HG03571 (cell line): ENCODE measurements at regions not wholly inside any gene's neighbourhood (a gene's known extent, or its start where the extent isn't known, plus 50 kb on each side); places are given as distances from the start of the nearest gene placed in this dataset.

Experiments used
- ATAC-seq: cut with Tn5 transposase; IDR thresholded peaks from one replicate; pipeline ENCODE4 v1.9.1; 2021; ENCODE audit not compliant: unreplicated experiment

DNA sequence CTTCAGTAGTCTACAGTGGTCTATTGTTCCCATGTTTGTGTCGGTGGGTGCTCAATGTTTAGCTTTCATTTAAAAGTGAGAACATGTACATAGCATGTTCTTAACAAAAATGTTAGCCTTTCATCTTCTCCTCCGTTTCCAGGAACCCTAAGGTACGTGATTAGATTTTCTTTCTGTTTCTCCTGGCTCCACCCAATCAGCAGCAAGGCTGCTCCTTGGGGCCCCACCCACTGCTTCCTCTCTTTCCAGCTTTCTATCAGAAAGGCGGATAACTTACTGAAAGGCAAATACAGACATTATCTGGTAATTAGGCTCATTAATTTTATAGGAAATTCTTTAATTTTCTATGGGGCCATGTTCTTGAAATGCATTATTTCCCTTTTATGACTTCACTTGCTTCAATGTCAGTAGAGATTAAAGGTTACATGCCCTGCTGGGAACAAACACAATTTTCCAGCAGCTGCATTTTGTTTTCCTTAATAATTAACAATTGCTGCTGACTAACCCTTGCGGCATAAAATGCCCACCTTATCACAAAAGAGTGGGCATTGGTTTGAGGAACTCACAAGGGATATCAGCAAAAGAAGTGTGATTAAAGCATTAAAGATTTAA is 324.9 kb upstream of the SNX7 start:
- ATAC-seq = no peak

DNA sequence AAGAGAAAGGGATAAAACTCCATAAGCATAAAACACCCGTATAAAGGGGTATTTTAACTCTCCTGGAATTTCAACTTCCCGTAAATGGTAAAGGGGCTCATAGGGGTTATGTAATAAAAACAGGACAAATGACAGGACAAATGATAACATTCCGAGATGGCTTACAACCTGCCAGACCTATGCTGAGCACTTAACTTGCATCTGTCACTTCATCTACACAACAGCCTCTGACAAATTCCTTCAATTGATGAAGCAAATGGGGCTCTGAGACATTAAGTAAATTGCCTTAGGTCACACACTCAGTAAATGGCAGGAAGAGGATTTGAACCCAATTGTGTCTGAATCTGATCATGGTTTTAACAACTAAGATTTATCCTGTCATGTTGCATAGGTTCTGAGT is 327.6 kb upstream of the SNX7 start:
- ATAC-seq = no peak

DNA sequence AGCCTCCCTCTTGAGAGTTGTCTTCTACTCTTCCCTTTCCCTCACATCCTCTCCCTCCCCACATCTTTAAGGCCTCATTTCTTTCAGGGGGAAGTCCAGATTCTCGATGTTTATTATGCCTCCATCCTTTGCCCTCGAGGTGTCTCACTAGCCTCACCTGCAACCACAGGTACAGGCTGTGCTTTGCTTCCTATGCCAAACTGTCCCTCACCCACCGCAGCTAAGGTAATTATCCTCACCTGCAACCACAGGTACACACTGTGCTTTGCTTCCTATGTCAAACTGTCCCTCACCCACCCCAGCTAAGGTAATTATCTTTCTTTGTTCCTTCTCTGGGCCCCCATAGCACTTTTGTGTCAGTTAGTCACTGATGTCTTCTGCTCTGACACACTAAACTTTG is 328.1 kb upstream of the SNX7 start:
- no peak for ATAC-seq

DNA sequence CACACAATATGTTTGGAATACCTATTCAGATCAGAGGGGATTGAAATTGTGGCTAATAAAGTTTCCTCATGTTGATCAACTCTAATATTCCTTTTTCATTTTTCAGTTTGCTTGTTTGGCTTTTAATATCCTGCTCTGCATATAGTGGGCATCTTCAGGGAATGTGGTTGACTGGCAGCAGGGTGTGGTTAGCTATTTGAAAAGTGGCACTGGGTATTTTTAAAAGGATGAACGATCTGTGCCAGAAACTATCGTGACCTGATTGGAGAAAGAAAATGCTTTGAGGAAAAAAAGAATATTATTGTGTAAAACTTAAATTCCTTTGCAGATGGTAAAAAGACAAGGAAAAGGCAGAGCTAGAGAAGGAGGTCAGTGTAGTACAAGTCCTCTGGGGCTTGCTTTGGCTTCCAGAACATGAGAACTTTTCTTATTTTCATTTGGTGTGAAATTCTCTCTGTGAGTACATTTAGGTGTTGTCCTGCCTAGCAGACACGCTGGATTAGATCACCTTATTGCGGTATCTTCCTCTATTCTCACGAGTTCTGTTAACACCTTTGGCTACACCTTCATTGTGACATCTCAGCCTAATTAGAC is 329.7 kb upstream of the SNX7 start:
- ATAC-seq = no peak

DNA sequence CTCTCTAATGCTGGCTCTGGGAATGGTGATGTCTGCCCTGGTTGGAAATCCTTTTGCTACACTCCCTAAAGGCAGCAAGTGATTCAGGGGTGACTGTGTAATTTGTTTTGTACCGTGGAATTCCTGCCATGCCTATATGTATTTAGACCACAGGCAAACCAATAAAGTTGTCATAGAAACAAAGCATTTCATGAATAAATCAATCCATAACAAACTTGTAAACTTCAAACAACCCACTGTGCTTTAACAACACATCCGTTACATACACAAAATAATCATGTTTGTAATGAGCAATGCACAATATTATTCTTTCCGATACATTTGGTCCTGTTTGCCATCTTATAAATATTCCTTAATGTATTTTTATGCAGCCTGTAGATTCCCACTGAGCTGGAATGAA is 330.3 kb upstream of the SNX7 start:
- ATAC-seq = no peak

DNA sequence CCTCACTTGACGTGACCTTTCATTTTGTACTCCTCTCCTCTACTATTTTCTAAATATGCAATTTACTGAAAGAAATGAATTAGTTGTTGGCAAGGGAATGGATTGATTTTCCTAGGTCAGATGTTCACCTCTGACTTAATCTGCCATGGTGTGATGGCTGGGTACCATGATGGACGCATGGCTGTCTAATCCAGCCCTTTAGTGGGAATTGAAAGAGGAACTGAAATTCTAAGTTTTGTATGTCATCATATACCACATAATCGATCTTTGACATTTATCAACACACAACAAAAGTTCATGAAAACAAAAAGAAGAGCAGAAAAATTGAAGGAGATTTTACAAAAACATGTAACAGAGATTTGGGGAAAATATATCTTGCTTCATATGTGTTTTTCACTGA is 331.3 kb upstream of the SNX7 start:
- no peak for ATAC-seq

DNA sequence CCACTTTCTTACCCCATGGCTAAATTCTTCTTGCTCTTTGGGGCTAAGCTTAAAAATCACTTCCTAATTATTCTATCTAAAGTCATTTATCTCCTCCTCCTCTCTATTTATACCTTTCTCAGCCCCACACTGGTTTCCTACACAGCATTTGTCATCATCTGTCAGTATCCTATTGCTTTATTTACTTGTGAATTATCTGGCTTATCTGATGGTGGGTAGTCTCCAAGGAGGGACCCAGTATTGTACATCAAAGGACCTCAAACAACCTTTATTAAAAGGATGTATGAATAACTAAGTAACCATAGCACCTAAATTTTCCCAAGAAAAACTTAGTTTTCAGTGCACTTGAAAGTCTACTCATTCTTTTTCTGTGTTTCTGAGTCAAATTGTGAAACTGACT is 332.7 kb upstream of the SNX7 start:
- no peak for ATAC-seq

DNA sequence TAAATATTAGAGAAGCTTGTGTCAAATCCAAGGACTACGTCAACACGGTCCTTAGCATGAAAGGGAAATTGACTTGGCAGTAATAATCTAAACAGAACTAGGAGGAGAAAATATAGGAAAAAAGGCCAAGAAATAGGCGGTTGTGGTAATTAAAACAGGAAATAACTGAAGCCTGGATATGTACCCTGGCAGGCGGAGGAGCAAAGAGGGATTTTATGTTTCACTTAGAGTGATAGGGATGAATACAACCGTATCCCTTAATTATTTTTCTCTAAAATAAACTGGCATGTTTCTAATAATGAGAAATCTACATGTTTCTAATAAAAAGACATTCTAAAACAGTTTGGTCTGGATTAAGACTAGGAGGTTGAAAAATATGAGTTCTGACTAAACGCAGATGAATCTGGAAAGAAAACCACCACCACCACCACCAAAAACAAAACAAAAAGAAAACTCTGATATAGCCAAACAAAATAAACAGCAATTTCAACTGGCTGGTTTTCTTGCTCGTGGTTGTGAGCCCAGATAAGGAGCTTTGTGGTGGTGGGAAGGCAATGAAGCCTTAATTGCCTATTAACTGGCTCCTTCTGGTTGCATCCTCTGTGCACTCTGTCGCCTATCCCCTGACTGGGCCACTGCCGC is 334.2 kb upstream of the SNX7 start:
- ATAC-seq = no peak

DNA sequence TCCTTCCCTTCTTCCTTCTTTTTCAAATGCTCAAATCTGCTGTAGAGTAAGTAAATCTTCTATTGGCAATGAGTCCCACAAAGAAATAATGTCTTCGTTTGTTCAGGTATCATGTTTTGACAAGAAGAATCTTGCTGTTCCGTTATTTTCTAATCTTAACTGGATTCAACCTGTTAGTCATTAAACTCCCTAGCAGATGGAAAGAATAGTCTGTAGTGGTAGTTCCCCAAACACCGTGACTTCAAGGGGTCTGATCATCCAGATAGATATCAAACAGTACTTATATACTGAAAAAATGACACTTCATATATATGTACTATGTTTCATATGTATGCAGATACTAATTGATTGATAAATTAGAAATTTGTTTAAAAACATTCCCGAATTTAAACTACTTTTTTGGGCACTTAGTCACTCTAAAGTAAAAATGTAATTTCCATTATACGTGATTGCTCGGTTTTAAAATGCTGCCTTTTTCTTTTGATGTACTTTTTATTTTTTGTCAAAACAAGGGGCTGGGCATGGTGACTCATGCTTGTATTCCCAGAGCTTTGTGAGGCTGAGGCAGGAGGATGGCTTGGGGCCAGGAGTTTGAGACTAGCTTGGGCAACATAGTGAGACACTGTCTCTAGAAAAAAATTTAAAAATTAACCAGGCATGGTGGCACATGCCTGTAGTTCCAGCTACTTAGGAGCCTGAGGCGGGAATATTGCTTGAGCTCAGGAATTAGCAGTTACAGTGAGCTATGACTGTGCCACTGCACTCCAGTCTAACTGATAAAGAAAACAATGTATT is 335.7 kb upstream of the SNX7 start:
- ATAC-seq = no peak

DNA sequence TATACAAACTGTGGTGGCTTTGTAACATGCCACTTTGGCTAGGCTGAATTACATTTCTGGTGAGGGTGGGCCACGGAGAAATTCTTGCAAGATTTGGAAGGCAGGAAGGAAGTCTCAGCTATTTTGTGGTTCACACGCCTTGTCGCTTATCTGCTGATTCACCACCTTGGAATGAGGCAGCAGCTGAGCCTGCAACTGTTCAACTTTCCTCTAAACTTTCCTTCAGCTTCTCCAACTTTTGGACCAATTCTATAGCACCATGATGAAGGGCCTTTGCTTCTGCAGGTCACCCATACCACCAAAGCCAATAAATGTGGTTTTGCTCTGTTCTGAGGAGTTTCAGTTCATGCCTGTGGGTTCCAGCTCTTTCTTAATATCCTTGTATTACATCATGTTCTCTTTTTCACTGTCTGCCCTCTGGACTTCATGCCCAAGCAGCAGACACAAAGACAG is 337.6 kb upstream of the SNX7 start:
- no peak for ATAC-seq

DNA sequence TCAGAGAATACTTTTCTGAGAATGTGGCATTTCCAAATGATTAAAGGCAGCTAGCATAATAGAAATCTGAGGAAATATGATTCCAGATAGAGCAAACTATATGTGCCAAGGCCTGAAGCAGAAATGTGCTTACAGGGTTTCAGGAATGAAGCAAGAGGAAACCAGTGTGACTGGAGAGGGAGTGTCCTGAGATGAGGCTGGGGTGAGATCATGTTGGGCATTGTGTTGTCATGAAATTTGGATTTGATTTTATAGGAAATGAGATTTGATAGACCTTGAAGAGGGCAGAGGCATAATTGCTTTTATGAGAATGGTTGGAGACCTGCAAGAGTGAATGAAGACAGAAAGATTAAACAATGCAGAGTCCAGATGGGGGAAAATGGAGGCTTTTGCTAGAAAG is 338.1 kb upstream of the SNX7 start:
- no peak for ATAC-seq

DNA sequence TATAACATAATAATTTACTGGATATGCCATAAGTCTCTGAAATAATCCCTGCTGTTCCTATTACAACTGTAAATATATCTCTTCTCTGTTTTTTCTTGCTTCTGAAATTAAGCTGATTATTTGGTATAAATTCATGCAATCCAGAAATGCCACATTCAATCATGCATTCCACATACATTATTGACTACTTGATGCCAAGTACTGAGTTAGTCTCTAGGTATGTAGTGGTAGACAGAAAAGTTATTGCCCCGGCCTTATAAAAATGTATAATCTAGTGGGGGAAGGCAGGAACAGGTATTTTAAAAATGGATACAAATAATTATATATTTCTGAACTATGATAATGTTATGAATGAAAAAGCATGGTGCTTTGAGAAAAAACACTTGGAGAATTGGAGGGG is 338.6 kb upstream of the SNX7 start:
- ATAC-seq = no peak

DNA sequence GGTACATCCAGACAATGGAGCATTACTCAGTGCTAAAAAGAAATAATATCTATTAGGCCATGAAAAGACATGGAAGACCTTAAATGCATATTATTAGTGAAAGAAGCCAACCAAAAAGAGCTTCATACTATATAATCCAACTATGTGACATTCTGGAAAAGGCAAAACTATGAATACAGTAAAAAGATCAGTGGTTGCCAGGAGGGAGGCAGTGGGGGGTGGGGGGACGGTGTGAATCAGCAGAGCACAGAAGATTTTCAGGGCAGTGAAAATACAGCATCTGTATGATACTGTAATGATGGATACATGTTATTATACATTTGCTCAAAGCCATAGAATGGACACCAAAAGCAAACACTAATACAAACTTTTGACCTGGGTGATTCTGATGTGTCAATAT is 339.4 kb upstream of the SNX7 start:
- ATAC-seq = no peak

DNA sequence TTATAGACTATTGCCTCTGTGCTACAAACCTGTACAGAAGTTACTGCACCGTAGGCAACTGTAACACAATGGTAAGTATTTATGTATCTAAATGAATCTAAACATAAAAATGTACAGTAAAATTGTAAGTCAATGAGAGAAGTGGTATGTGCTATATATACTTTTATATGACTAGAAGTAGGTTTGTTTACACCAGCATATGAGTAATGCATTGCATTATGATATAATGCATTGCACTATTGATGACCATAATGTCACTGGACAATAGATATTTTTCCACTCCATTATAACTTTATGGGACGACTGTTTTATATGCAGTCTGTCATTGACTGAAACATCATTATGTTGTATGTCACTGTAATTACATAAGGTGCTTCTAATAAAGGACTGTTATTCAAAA is 340.3 kb upstream of the SNX7 start:
- no peak for ATAC-seq

DNA sequence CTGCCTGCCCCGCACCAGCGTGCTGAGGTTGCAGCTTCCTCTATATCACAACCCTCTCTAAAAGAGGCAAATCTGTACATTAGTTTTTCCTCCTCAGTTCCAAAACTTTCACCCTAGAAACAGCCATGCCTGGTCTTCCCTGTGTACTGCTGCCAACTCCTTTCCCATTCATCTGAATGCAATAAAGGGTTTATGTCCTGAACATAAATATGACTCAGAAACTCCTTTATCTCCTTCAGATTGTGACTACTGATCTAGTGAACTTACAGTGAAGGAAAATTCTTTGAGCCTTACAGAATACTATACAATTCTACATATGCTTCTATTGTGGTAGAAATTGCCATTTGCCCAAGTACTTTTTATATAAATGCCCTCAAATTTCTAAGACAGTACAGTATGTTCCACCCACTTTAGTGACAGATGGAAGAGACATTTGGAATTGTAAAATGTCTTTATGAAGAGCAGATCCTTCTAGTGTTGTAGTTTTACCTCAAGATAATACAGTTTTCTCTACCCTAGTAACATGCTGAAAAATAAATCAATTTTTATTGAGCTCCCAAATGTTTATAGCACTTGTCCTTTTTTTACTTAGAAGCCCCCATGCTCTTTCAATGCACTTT is 345.1 kb upstream of the SNX7 start:
- no peak for ATAC-seq

DNA sequence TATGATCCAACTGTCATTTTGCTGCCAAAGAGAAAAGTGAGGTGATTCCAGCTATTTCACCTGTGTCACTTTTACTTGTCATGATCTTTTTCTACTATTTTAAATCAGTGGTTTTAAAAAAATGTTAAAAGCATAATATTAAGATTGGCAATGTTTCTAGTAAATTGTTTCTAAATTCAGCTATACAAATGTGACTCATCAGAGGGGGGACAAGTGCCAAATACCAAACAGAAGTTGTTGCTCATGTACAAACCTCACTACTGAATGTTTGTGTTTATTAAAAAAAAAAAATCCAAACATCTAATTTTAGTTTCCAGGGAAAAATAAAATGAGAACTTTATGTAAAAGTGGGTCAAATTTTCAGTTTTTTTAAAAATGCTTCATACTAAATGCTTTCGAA is 346.2 kb upstream of the SNX7 start:
- ATAC-seq = no peak

DNA sequence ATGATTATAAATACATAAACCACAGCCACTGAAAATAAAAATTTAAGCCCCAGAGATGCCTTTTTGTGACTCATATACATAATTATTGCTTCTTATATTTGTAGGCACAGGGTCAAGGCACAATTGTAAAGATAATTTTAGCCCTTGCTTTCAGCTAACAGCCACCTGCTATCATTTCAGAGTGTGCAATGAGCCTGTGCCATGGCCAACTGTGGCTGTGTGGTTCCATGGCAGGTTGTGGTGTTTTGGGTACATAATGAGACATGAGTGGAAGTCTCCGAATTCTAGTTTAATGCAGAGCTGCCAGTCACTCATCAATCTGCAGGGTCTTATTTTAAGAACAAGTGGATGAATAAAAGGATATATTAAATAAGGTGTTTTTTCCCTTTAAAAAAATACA is 346.9 kb upstream of the SNX7 start:
- ATAC-seq = no peak

DNA sequence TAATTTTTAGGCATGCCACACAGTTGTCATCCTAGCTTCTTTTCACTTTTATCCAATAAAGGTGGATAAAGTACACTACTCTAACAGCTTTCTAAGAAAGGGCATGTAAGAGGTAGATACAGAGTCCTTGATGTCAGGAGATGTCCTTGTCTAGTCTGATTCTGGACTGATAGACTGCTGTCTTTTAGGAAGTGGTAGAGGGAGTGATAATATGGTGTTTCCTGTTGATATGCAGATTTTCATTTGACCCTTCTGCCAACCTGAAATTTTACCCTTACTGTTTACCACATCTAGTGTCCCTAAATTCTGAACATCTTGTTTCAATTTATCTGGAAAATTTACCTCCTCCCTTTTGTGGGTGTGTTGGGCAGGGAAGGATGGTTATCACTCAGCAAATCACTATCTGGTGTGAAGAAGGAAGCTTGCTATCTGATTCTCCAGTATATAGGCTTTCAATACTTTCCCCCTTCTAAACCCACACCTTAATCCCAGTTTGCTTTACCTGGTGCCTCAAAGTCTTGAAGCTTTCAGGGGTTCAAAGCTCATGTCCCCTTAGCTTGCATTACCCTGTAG is 354.9 kb upstream of the SNX7 start:
- ATAC-seq = no peak

DNA sequence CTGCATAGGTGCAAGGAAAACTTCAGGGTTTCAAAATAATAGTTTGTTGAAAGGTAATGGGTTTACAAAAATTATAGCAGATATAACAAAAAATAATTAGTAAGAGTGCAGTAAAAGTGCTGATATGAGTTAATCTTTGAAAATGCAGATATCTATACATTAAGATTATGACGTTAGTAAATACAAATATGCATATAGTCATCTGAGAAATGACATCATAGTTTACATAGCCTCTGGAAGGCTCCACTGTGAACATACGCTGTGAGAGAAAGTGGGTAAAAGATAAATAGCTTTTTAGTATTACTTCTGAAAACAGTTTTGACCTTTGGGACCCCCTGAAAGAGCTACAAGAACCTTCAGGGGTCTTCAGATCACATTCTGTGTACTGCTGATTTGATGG is 356.2 kb upstream of the SNX7 start:
- ATAC-seq = no peak

DNA sequence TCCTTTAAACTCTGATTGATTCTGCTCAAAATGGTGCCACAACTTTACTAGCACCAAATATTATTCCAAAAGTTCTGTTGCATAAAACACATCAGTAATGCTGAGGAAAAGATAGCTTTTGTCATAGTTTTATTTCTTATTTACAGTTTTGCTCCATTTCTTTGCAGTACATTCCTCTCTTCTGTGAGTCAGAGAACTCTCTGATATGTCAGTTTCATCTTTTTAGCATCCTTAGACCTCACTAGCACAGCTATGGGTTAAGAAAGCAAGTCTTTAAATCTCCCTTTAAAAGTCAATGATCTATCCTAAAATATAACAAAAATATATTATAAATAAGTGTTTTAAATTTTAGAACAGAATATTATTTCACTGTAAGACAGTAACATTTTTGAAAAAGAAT is 356.6 kb upstream of the SNX7 start:
- no peak for ATAC-seq

DNA sequence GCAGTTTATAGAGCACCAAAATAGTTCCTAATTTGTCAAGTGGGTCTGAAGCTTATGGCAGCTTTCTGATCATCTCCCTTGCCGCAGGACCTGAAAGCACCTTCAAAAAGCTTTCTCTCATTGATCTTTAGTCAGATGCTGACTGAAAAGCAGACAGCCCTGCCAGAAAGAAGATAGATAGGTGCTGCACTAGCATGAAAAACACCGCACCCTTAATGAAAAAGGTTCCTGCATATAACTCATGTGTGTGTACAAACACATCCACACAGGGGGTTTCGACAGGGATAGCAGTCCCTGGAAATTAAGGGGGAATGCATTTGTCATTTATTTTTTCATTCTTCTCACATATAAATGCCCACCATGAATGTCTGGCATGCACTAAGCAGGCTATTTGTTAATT is 361.7 kb upstream of the SNX7 start:
- ATAC-seq = no peak
